Peyer's patch (tissue), 4 donors: ENCODE measurements at regions not wholly inside any gene's neighbourhood (a gene's known extent, or its start where the extent isn't known, plus 50 kb on each side); places are given as distances from the start of the nearest gene placed in this dataset.

Experiments
- DNase-seq, 3 donors: peaks; one replicate each; pipeline ENCODE4 v3.0.0-alpha.2; 2017 to 2019
- H3K27ac ChIP-seq, 4 donors: fragments of 200-600 bp; sonication (generic); one replicate each; pipeline ENCODE4 v1.5.1; 2016 to 2019
- H3K27me3 ChIP-seq, 2 donors: fragments of 200-600 bp; sonication (generic); one replicate each; pipeline ENCODE4 v1.5.1; 2019
- H3K36me3 ChIP-seq, 3 donors: fragments of 200-600 bp; sonication (generic); one replicate each; pipeline ENCODE4 v1.5.1; 2016 to 2019
- H3K4me1 ChIP-seq, 4 donors: fragments of 200-600 bp; sonication (generic); one replicate each; pipeline ENCODE4 v1.5.1; 2016 to 2019
- H3K4me3 ChIP-seq, 4 donors: fragments of 200-600 bp; sonication (generic); 1 replicate in 3 of 4; 2 replicates in 1 of 4; pipeline ENCODE4 v1.5.1; 2016 to 2019; ENCODE audit warnings: mild to moderate bottlenecking in 1 of 4
- H3K9me3 ChIP-seq, 4 donors: fragments of 200-600 bp; sonication (generic); one replicate each; pipeline ENCODE4 v1.5.1; 2016 to 2019; ENCODE audit warnings: mild to moderate bottlenecking in 1 of 4
- CTCF ChIP-seq, 6 experiments: fragments of 450-650 bp in 4 of 6; fragments of 200-600 bp in 2 of 6; sonication (generic) in 1 of 6; IDR thresholded peaks; one replicate each; pipeline ENCODE4 v1.5.1; 2017 to 2019; ENCODE audit warnings: antibody characterized with exemption in 6 of 6, mild to moderate bottlenecking in 3 of 6, moderate library complexity in 1 of 6
- POLR2A ChIP-seq, 2 donors: fragments of 450-650 bp; IDR thresholded peaks; one replicate each; pipeline ENCODE4 v1.5.1; 2017; ENCODE audit warnings: antibody characterized with exemption in 2 of 2, mild to moderate bottlenecking in 2 of 2, moderate library complexity in 2 of 2

- no peak for TF ChIP-seq CTCF (IDR thresholded peaks at IDR 0.05)
- Histone ChIP-seq H3K27me3 (no peaks in the 10 kb centered on the region), H3K4me1 (no peaks in the 10 kb centered on the region), H3K27ac (no peak overlapping the region), H3K9me3 (peaks cover 0 to 3% (median 0%) of the 10 kb centered on the region in 4 donors), H3K36me3 (no peaks in the 10 kb centered on the region), H3K4me3 (no peak overlapping the region)
- DNase-seq, result no peak
Measured at GRCh38 chr6:66772800-66773199, 1065.8 kb upstream of the EYS start.

- no peaks in the 10 kb centered on the region for H3K36me3 ChIP-seq
- no peak overlapping the region for H3K4me3 ChIP-seq
- H3K27me3 ChIP-seq, result no peaks in the 10 kb centered on the region
- H3K27ac ChIP-seq, result no peak overlapping the region
- no peak for DNase-seq
- no peak for TF ChIP-seq POLR2A (IDR thresholded peaks at IDR 0.05)
- TF ChIP-seq CTCF (IDR thresholded peaks at IDR 0.05), result no peak
- H3K4me1 ChIP-seq, result no peaks in the 10 kb centered on the region
- peaks cover 0 to 3% (median 0%) of the 10 kb centered on the region in 4 donors for H3K9me3 ChIP-seq
Measured at GRCh38 chr6:66771626-66772025, 1064.6 kb upstream of the EYS start.

DNA sequence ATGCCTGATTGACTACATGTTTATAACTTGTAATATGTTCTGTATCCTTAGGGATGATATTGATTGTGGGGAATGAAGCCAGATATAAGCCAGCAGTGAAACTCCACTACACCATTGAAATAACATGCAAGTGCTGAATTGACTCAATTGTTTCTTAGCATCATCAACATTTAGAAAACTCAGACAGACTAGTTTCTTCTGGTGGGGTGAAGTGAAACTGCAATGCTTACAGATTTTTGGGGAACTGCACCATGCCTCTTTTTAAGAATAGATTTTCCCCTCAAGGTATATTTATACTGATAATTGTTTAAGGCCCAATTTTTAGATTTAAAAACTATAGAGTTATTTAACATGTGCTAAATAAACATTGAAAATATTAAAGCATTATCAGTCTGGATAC is 1044.6 kb upstream of the EYS start:
- TF ChIP-seq CTCF (IDR thresholded peaks at IDR 0.05), result no peak
- Histone ChIP-seq H3K9me3 (no peaks in the 10 kb centered on the region), H3K27me3 (no peaks in the 10 kb centered on the region), H3K4me1 (no peaks in the 10 kb centered on the region), H3K27ac (no peak overlapping the region), H3K4me3 (no peak overlapping the region), H3K36me3 (no peaks in the 10 kb centered on the region)
- no peak for DNase-seq

- H3K27ac ChIP-seq, result no peak overlapping the region
- TF ChIP-seq CTCF (IDR thresholded peaks at IDR 0.05), result no peak
- no peaks in the 10 kb centered on the region for H3K4me1 ChIP-seq
- H3K4me3 ChIP-seq, result no peak overlapping the region
- H3K36me3 ChIP-seq, result no peaks in the 10 kb centered on the region
- no peak for DNase-seq
- H3K27me3 ChIP-seq, result no peaks in the 10 kb centered on the region
- no peaks in the 10 kb centered on the region for H3K9me3 ChIP-seq
Measured at GRCh38 chr6:66740346-66740745, 1033.3 kb upstream of the EYS start.

DNA sequence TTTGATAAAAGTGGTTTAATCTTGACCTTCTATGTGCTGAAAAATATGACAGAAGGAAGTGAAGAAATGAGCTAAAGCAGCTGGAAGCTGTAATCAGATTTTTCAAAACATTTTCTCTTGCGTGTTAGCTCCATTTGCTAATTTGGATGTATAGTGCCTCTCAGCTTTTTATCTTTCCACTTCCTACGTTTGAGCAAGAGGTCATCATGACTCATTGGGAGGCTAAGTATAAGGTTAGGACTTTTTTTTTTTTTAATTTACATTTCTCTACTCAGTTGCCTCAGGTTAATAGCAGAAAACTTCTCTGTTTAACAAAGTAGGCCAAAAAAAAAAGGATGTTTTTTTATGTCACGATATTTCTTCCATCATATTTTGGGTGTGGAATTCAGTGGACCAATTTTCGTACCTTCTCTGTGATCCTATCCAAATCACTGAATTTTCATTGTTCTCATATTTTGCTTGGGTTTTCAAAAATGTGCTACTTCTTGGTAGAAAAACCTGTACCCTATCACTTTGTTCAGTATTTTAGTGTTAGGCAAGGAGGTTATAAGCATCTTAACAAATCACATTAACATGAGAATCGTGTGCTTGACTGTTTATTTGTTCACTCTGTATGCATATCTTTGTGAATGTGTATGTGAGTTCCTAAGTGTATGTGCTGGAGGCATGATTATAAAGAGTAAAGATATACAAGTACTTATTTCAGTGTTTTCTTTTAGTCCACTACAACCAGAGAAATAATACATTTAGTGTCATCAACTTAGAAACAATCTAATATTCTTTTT is 1028.3 kb upstream of the EYS start:
- Histone ChIP-seq H3K4me3 (no peak overlapping the region), H3K36me3 (no peaks in the 10 kb centered on the region), H3K4me1 (no peaks in the 10 kb centered on the region), H3K27me3 (no peaks in the 10 kb centered on the region), H3K9me3 (no peaks in the 10 kb centered on the region), H3K27ac (no peak overlapping the region)
- TF ChIP-seq CTCF (IDR thresholded peaks at IDR 0.05) (no peak), POLR2A (IDR thresholded peaks at IDR 0.05) (no peak)
- no peak for DNase-seq

- TF ChIP-seq POLR2A (IDR thresholded peaks at IDR 0.05), result no peak
- TF ChIP-seq CTCF (IDR thresholded peaks at IDR 0.05), result no peak
- no peaks in the 10 kb centered on the region for H3K27me3 ChIP-seq
- no peak overlapping the region for H3K4me3 ChIP-seq
- no peaks in the 10 kb centered on the region for H3K9me3 ChIP-seq
- no peak for DNase-seq
- H3K36me3 ChIP-seq, result no peaks in the 10 kb centered on the region
- no peak overlapping the region for H3K27ac ChIP-seq
- H3K4me1 ChIP-seq, result no peaks in the 10 kb centered on the region
Measured at GRCh38 chr6:66731310-66731709, 1024.3 kb upstream of the EYS start.
